Hepatocyte (in vitro differentiated cells): ENCODE measurements at regions not wholly inside any gene's neighbourhood (a gene's known extent, or its start where the extent isn't known, plus 50 kb on each side); places are given as distances from the start of the nearest gene placed in this dataset.

Experiments used
- CTCF ChIP-seq: fragments of 200-600 bp; sonication (generic); IDR thresholded peaks from 2 replicates; pipeline ENCODE4 v1.5.1; 2016; ENCODE audit warnings: antibody characterized with exemption, mild to moderate bottlenecking; ENCODE audit not compliant: poor library complexity
- EZH2 ChIP-seq: fragments of 200-600 bp; sonication (generic); IDR thresholded peaks from 2 replicates; pipeline ENCODE4 v1.6.1; 2016; ENCODE audit warnings: antibody characterized with exemption, mild to moderate bottlenecking, borderline replicate concordance

GRCh38 chrX:3226087-3226486 lies 120.4 kb downstream of the MXRA5 start:
- TF ChIP-seq CTCF (no peak), EZH2 (no peak)
